OCI-LY7 (cell line): ENCODE measurements at regions not wholly inside any gene's neighbourhood (a gene's known extent, or its start where the extent isn't known, plus 50 kb on each side); places are given as distances from the start of the nearest gene placed in this dataset.

Experiments
- CTCF ChIP-seq: fragments of 200-600 bp; sonication (generic); conservative IDR thresholded peaks from 2 replicates; pipeline ENCODE4 v1.5.1; 2014; ENCODE audit warnings: mild to moderate bottlenecking, antibody characterized with exemption, low read length, moderate library complexity, mixed read lengths
- EZH2phosphoT487 ChIP-seq: fragments of 200-600 bp; sonication (generic); IDR thresholded peaks from 2 replicates; pipeline ENCODE4 v1.6.1; 2018; ENCODE audit warnings: low read depth, borderline replicate concordance, mild to moderate bottlenecking, mixed run types, antibody characterized with exemption, low read length, moderate library complexity, mixed read lengths

- TF ChIP-seq CTCF: no peak
- TF ChIP-seq EZH2phosphoT487: no peak
Observed at GRCh38 chr3:184441202-184441900, 61.5 kb downstream of the CHRD start.
